GM18499 (cell line): ENCODE measurements at regions not wholly inside any gene's neighbourhood (a gene's known extent, or its start where the extent isn't known, plus 50 kb on each side); places are given as distances from the start of the nearest gene placed in this dataset.

Experiments used
- ATAC-seq: cut with Tn5 transposase; IDR thresholded peaks from one replicate; pipeline ENCODE4 v1.9.1; 2021; ENCODE audit warnings: moderate number of reproducible peaks; ENCODE audit not compliant: insufficient read depth, unreplicated experiment

DNA sequence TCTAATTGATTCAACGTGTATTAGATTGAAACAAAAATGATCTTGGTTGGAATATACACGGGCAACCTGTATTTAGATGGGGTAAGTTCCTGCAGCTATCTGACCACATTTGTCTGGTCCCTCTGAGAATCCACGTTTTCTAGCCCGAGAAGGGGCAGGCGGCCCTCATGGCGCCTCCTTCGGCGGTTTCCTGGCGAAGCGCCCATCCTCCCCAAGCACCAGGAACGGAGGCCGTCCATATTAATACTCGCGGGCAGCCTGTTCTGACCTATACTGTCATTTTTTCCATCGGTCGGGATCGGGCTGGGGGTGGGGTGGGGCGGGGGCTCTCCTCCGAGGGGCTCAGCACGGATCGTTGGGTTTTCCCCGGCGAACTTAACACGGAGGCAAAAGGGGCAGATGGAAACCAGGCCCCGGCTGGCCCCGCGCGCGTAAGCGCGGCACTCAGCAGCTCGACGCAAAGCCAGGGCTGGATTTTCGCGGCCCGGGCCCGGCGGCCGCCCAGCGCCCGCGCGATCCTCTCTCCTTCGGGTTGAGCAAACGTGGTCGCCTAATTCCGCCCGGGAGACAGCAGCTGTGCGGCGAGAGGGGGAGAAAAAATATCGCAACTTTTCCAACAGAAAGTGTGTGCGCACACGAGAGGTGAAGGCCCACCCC is 77.2 kb upstream of the BCOR start:
- no peak for ATAC-seq

DNA sequence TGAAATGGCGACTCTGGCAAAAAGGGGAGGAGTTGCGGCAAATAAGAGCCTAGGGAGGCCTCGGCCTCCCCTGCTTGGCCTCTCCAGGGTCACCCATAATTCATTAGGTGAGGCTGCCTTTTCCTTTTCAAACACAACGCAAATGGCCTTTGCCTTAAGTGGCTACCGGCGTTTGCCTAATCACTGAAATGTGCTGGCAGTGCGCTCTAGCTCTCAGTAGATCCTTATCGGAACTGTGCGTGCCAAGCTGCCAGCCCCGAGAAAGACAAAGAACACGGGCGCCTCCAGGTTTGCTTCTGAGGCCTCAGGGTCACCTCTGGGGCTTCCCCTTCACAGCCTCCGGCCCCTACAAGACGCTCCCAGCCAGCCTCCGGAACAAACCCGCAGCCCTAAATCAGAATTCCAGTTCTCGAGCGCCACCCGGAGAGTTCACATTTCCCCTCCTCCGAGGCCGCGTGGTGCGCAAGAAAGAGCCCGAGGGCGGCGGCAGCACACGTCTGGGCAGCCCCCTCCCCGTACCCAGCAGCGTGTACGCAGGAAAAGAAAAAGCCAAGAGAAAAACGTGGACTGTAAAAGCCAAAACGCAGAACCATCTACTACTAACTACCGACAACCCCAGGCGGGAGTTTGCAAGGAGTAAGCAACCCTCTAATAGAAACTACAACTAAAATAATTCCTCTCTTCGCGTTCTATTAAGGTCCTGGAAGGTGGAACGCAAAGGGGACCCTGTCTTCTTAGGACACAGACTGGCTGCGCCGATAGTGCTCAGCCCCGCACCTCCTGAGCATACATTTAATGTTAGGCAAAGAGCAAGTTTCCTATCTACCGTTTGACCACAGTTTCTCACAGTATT is 76.5 kb upstream of the BCOR start:
- no peak for ATAC-seq

GRCh38 chrX:40173143-40174000 is 75.6 kb upstream of the BCOR start:
- no peak for ATAC-seq

- ATAC-seq, result no peak
Observed at GRCh38 chrX:40172401-40173142, 74.8 kb upstream of the BCOR start.

DNA sequence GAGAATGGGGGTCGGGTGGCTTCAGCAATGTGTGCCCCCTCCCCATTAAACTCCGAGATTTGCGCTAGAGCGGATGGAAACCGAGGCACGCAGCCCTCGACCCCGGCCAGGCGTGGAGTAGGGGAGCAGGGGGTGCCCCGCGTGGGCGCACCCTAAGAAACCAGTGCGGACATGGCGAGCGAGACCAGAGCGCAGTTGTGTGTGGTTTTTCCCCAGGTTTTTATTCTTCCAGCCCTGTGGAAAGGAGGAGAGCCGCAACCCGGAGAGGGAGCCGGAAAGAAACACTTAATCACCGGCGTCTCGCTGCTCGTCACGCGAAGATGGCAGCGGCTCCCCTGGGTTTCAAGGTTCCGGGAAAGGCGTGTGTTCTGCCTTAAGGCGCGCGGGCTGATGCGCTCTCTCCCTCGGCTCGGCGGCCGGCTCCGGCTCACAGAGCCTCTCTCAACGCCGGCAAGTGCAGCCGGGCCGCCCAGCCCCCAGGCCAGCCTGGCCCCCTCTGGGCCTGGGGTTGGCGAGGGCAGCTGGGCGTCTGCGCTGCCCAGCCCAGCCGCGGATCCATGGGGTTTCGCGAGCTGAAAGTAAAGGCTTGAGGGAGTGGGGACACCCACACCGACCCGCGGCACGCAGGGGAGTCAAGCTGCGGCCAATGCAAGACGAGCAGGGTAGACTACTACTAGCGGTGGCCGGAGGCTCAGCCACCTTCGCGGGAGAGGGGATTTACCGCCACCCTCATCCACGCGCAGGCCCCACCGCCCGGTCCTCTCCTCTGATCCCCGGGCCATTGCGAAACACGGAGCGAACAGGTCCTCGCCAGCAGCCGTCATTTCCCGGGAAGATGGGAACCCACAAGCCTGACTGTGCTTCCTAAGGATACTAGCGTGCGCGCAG is 74.0 kb upstream of the BCOR start:
- ATAC-seq, result no peak

- no peak for ATAC-seq
Observed at GRCh38 chrX:40170830-40171512, 73.2 kb upstream of the BCOR start.

DNA sequence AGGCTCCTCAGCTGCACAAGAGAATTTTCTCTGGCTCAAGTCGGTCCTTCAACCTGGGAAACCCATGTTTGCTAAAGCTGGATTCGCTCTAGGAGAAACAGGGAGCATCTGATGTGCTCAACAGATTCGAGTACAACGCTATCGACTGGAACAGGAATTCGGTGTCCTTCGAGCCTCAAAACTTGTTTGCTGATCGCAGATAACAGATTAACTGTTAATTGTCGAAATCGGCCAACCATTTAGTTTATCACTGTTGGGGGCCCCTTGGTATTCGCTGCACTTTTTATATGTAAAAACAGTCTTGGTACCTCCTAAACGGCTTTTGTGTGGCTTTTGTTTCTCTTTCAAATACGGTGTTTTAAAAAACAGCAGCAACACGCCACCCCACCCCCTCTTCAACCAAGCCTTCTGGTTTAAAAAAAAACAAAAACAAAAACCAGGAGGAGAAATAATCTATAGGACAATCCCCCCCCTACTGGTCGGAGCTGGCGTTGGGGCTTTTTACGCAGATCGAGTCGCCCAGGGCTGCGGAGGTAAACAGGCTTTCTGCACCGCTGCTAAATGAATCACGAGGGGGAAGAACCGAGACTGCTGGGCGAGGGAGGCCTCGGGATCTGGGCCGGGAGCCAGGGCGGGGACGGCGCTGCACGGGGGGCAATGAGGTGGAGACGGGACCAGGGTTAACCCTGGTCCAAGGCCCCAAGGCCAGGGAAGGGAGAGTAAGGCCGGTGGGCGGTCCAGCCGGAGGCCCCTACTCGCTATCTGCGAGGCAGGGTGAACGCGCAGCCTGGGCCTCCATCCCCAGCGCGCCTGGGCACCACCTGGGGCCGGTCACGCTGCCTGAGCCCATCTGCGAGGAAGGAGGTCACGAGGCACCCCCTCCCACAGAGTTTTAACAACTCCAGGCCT is 71.7 kb upstream of the BCOR start:
- ATAC-seq, result no peak

- no peak for ATAC-seq
Observed at GRCh38 chrX:40168480-40169011, 70.8 kb upstream of the BCOR start.

GRCh38 chrX:40167850-40168479 is 70.2 kb upstream of the BCOR start:
- ATAC-seq, result no peak

GRCh38 chrX:40167233-40167849 is 69.6 kb upstream of the BCOR start:
- no peak for ATAC-seq

GRCh38 chrX:40166582-40166981 is 68.8 kb upstream of the BCOR start:
- no peak for ATAC-seq

GRCh38 chrX:40165861-40166260 is 68.1 kb upstream of the BCOR start:
- ATAC-seq, result no peak

DNA sequence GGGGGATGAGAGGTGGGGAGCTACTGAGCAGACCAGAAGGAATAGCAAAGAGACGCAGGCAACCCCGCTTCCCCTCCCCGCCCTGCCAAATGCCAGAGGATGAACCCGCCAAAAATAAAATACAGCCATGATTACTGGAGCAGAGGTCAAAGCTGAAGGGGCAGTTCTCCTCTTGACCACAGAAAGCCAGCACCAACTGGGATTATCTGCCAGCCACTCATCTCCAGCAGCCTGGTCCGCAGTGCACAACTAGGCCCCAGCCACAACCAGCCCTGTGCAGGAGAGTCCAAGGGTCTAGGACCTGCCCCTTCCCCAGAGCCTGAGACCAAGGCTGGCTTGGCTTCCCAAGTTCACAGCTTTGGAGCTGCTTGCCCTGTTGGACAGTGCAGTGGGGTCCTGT is 67.4 kb upstream of the BCOR start:
- no peak for ATAC-seq

DNA sequence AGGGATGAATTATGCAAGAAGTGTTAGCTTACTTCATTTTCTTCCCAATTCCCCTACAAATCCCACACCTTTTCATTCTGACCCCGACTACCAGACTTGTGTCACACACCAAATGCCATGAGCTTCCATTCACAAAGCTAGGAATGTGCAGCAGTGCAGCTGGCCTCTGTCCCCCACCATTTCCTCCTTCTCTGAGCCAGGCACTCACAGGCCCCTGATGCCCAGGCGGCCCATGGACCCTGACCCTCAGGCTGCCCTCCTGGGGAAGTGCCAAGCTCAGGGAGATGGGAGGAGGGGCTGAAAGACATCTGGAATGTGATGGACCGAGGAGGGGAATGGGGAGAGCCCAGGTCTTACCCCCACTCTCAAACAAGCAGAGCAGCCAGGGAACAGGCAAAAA is 67.0 kb upstream of the BCOR start:
- no peak for ATAC-seq

- ATAC-seq, result no peak
Observed at GRCh38 chrX:40158036-40158706, 60.4 kb upstream of the BCOR start.
